HG03039 (cell line): ENCODE measurements at regions not wholly inside any gene's neighbourhood (a gene's known extent, or its start where the extent isn't known, plus 50 kb on each side); places are given as distances from the start of the nearest gene placed in this dataset.

Source experiments
- ATAC-seq: cut with Tn5 transposase; IDR thresholded peaks from one replicate; pipeline ENCODE4 v1.9.1; 2021; ENCODE audit warnings: mild to moderate bottlenecking, moderate library complexity; ENCODE audit not compliant: unreplicated experiment

DNA sequence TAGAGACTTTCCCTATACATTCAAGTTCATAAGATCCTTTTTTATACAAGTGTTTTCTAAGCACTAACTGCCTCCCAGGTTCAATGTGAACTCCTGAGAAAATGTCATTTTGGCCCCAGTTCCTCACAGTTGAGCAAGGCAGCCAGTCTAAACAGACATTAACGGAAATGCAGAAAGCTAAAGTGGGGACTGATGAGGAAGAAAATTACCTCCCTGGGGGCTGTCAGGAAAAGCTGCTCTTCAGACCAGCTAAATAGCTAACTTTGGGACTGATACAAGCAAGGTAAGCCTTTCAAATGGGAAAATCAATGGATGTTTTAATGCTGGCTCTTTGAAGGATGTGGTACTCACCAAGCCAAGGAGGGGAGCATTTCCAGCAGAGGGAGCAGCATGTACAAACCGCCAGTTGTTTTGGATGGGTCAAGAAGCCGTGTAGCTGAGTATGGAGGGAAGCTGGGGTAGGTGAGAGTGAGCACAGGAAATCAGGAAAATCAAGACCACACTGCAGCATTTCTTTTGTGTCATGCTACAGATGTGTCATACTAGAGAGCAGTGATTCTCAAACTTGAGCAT, 180.8 kb upstream of the CHD6 start:
- no peak for ATAC-seq

- no peak for ATAC-seq
These were observed 168.0 kb upstream of the CHD6 start for GRCh38 chr20:41786158-41786557.

GRCh38 chr20:41784209-41784958, 166.2 kb upstream of the CHD6 start:
- no peak for ATAC-seq

DNA sequence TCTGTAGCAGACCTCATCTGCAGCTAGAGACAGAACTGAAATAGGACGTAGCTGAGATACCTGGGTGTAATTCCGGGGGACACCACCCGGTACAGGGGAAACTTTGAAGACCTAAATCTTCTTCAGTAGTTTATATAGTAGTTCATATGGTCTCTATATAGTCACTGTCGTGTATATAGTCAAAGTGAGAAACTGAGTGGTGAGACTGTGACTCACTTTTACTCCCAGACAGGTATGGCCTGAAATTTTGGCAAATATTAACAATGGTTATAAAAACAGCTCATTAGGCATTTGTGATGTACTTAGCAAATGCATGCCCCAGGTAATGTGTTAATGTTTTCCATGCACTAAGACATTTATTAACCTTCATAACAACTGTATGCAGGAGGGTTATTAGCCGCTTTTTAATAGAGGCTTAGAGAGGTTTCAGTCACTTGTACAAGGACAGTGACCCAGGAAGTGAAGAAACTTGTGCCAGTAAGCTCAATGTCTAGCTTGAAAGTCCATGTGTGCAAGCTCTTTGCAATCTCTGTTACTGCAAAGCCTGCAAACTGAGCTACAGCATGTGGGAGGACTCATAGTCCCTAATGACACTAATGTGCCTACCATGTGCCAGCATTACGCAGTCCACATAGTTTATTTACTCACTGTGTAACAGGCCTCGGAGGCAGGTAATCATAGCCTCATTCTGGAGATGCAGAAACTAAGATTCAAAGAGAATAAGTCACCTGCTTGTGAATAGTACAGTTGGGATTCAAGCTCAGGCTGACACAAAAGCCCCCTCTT, 165.4 kb upstream of the CHD6 start:
- ATAC-seq: no peak

DNA sequence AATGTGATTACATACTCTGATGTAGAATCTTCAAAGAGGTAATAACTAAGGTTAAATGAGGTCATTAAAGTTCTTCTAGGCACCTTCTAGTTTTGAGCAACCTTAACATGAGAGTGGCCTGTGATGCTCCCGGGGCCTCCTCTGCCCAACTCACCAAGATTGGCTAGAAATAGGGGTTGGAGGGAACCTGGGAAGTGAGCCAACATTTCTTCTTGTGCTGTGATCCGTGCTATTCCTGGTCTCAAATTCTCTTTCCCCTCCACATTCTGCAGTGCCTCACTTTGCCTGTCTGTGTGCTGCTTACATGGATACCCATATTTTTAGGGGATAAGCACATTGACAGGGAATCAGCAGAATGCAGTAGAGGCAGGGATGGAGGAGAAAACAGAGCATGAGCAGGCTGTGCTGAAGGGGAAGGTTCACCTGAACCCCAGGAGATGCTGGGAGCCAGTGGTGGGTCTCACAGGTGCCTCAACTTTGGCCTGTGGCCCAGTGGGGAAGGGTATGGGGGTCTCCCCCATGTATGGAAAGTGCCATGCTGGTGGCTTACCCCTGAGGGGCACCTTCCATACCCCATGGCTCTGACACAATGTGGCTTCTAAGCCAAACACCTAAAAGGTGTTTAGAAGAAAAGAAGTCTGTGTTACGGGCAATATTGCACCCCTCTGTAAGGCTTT, 164.7 kb upstream of the CHD6 start:
- no peak for ATAC-seq

- no peak for ATAC-seq
These were observed 164.1 kb upstream of the CHD6 start for GRCh38 chr20:41782255-41782654.

DNA sequence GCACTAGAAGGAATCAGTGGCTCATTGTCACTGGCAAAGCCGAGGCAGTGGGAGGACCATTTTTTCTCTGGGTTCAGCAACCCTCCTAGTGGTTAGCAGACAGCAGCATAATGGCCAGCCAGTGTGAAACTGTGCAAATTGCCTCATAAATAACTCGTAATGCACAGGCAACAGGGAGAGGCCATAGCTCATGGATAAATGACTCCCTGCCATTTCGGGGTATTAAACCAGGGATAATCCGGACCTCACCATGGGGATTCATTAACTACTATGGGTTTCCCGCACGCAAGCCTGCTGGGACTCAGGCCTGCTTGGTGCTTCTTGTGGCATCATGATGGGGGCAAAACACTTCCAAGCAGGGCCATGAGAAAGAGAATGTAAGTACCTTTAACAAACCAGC, 158.2 kb upstream of the CHD6 start:
- no peak for ATAC-seq

DNA sequence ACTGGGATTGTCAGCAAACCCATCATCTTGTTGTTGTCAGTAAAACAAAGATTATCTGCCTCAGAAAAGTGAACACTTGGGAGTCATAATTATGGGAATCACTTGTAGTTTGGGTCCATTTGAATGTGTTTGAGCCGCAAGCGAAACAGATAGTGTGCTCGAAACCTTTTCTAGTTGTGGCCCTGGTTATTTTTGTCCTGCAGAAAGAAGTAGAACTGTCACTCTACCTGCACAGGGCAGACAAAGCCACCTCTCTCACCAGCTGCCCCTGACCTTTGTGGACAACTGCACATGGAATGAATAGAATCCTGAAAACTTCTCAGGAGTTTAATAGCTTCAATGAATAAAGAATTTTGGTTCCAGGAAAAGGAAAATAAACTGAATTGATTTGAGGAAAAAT, 156.1 kb upstream of the CHD6 start:
- ATAC-seq: no peak

DNA sequence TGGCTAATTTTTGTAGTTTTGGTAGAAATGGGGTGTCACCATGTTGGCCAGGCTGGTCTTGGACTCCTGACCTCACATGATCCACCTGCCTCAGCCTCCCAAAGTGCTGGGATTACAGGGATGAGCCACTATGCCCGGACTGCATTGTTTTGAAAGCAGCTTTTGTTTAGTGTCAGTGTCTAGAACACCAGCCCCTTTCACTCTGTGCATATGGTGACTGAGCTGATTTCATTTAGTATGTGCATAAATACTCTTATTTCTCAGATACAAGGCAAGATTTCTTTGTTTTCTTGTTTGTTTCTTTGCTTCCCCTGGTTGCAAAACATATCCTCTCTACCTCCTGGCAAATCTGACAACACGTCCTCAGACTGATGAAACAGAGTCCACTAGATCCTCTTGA, 152.8 kb upstream of the CHD6 start:
- ATAC-seq: no peak

GRCh38 chr20:41770427-41770826, 152.2 kb upstream of the CHD6 start:
- no peak for ATAC-seq

DNA sequence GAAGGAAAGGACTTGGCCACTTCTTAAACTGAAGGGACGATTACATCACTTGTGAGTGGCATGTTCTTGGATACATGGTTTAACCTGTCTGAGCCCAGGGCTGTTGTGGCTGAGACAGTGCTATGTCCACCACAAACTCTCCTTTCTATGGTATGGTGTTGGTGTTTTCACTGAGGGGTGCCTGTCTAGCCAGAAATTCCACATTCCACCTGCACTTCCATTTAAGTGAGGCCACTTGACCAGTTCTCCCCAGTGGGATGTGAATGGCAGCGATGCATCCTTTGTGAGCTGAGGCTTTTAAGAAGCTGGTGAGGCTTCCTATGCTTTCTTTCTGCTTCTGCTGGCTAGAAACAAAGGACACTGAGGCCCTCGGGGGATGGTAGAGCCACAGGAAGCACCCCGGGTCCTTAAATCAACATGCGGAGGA, 151.4 kb upstream of the CHD6 start:
- no peak for ATAC-seq

DNA sequence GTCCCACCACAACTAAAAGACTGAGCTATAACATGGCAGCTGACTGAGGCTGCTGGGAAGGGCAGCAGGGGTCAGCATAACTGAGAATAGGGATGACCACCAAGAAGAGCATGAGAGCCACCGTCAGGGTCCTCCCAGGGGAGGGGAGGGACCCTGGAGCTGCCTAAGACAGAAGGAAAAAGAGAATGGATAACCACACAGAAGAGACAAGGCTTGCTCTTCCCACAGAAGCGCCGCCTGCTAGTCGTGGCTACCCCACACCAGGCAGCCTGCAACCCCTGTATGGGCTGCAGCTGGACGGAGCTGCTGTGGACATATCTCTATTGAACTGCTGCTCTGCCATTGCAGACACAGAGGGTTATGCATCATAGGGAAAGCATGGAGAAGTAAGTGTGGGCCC, 132.0 kb upstream of the CHD6 start:
- ATAC-seq: no peak

- no peak for ATAC-seq
These were observed 130.8 kb upstream of the CHD6 start for GRCh38 chr20:41748756-41749582.

DNA sequence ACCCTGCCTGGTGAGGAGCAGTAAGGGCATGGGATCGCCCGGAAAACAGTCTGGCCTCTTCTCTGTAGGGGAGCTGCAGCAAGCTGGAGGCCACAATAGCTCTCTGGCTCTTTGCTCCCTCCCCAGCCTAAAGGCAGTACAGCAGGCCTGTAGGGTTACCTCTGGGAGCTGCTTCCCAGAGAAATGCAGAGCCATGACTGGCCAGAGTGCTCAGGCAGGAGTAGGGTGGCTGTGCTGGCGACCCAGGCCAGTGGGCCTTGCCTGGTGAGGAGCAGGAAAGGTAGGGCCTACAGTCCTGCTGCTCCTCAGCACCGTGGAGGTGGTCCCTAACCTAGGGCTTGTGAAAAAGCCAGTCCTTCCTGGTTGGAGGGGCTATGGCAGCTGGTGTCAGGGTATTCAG, 129.9 kb upstream of the CHD6 start:
- no peak for ATAC-seq

- no peak for ATAC-seq
These were observed 129.0 kb upstream of the CHD6 start for GRCh38 chr20:41747226-41747625.

DNA sequence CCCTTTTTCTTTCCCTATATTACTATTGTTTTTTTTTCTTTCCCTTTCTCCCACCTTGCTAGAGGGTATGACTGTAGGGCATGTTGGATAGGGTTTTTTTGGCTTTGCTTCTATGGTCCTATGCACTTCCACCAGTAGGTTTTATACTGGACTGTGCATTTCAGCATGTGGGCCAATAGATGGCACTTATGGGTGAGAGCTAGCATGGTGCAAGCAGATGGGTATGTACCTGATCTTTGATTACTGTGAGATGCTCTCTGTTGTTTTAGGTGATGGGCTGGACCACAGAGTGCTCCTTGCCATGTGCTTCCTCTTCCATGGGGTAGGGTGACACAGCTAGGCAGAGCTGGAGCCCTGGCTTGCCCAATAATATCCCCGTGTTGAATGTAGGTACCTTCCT, 128.5 kb upstream of the CHD6 start:
- ATAC-seq: no peak

DNA sequence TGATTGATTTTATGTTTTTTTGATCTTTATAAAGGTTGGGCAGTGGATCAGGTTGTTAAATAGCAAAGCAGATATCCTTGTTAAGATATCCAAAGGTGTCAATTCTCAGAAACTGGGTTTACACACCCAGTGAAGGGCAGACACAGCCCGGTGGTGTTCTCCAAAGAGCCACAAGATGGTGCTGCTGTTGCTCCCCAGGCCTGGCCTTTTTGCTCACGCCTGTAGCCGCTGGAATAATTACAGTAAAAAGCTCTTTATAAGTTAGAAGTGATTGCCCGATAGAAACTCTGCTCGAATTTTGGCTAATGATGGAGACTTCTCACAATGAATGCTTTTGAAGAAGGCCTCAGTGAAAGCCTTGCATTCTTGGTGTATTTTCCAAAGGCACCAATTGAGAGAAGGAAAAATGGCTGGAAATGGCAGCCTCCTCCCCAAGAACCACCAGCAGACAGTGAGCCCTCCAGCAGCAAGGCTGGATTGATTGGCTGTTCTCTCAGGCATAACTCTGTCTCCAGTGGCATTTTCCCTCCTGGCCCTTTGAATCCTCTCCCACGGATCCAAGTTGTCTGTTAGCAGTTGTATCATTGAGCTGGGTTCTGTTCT, 120.5 kb upstream of the CHD6 start:
- no peak for ATAC-seq

DNA sequence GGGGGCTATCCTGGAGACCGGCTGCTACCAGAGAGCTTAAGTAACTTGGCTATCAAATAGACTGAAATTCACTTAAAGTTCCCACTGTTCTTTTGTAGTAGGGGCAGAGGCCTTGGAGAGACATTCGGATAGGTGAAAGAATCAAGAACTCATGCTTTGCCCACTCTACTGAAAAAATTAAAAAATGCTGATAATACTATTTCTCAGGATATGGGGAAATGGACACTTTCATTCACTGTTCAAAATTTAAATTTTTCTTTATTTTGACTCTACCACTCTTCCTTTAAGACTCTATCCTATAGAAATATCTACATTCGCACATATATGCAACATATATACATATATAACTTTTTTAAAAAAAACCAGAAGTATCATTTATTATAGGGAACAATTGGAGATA, 117.8 kb upstream of the CHD6 start:
- ATAC-seq: no peak

- ATAC-seq: no peak
These were observed 116.3 kb upstream of the CHD6 start for GRCh38 chr20:41734506-41734945.

DNA sequence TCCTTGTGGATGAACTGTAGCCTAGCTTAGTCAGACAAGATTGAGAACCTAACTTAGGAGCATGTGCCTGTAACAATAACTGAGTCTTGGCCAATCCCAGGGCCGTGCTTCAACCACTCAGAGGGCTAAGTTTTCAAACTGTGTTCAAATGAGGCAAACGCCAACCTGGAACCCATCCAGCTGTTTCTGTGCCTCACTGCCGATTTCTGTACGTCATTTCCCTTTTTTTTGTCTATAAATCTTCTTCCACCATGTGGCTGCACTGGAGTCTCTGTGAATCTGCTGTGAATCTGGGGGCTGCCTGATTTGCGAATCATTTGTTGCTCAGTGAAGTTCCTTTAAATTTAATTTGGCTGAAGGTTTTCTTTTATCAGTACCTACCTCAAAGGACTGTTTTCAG, 115.0 kb upstream of the CHD6 start:
- ATAC-seq: no peak
